Left lobe of liver (tissue), 2 donors: ENCODE measurements at regions not wholly inside any gene's neighbourhood (a gene's known extent, or its start where the extent isn't known, plus 50 kb on each side); places are given as distances from the start of the nearest gene placed in this dataset.
"Not testable (repeated sequence)": the region's sequence is repeated elsewhere in the genome, so short reads cannot be mapped to it uniquely, and the experiment has no call there.

Source experiments
- ATAC-seq: fragments of 200-7000 bp; cut with Tn5 transposase; one replicate; pipeline ENCODE4 v1.9.1; 2020; ENCODE audit warnings: mild to moderate bottlenecking, moderate library complexity
- DNase-seq: peaks from one replicate; pipeline ENCODE4 v3.0.0-alpha.2; 2020; ENCODE audit warnings: low spot score
- donor health status: DM: no; HTN: no; CAD: no; lungs with moderate emphysema.
- donor health status: DM: no; HTN: yes; CAD: no.

DNA sequence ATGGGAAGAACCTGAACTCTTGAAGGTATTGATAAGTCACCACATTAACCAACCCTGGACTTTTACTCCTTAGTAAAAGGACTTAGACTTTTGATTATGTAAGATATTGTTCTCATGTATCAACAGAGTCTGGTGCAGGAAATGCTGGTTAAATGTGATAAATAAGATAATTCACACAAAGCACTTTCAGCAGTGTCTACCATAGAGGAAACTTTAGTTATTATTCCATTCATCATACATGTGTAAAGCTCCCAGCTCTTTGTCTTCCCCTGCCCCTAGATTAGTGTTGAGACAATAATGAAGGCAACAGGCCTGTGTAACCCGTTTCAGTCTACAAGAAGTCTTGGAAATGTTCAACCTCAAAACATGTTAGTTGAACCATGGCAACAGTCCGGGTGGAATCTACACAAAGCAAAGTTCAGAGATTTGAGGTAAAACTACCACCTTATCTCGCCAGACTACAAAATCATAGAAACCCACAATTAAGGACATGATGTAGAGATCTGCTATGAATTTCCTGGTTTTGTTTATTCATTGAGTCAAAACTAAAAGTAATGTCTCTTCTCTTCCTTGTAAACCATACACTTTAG, 109.9 kb upstream of the ADO start:
- ATAC-seq, result no peak

GRCh38 chr10:62696798-62697197, 107.7 kb upstream of the ADO start:
- ATAC-seq, result no peak
- DNase-seq, result no peak

More for the DNA sequence above, 109.9 kb upstream of the ADO start:
- no peak for DNase-seq

- DNase-seq (no peak), ATAC-seq (no peak)
Observed at GRCh38 chr10:62699148-62699547, 105.4 kb upstream of the ADO start.

- DNase-seq, ATAC-seq: not testable (repeated sequence)
Observed at GRCh38 chr10:62704121-62704520, 100.4 kb upstream of the ADO start.

DNA sequence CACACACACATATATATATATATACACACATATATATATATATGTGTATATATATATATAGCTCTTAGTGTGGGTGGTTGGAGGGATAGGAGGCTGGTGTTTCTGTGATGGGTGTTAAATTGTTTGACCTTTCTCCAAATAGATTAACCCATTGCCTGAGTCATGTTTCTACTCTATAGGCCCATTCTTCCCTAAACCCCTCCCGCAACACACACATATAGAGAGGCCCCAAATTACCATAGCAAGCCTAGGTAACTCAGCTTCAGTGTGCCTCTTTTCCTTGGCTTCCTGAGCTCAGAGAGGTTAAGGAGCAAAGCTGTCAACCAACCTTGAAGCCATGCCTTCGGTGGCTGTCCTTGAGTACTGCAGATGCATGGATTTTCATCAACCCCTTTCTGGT, 98.7 kb upstream of the ADO start:
- ATAC-seq (no peak), DNase-seq (no peak)

DNA sequence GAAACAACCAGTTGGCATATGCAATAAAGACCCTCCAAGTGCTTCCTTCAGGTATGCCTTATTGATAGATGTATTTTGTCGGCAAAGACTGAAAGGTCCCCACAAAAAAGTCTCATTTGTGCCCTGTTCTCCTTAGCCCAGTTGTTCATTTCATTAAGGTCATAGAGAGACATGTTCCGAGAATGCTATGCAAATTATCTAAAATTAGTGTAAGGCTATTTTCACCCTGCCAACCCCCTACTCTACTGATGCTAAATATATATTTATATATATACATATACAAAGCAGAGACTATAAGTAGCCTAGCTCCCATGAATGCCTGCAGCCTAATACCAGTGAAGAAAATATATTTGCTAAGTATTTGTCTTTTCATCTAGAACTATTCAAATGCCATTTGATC, 96.7 kb upstream of the ADO start:
- DNase-seq (no peak), ATAC-seq (no peak)

DNA sequence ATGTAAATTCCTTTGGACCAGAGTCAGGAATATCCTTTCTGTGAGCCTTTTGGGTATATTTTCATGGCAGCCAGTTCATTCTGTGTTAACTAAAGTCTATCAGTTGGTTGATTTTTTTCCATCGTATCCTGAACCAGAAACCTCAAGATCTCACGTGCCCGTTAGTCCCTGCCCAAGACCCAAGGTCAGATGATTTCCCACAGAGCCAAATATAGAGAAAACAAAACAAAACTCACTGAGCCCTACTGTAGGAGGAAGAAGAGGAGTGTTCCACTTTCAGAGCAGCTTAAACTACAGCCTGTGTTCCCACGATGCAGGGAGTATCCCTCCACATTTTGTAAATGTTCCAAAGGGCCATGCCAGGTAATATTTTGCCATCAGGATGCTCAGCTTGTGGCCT, 96.0 kb upstream of the ADO start:
- DNase-seq (no peak), ATAC-seq (no peak)

GRCh38 chr10:62709200-62709599, 95.3 kb upstream of the ADO start:
- no peak for ATAC-seq
- no peak for DNase-seq

GRCh38 chr10:62710182-62710581, 94.3 kb upstream of the ADO start:
- DNase-seq, result no peak
- no peak for ATAC-seq

DNA sequence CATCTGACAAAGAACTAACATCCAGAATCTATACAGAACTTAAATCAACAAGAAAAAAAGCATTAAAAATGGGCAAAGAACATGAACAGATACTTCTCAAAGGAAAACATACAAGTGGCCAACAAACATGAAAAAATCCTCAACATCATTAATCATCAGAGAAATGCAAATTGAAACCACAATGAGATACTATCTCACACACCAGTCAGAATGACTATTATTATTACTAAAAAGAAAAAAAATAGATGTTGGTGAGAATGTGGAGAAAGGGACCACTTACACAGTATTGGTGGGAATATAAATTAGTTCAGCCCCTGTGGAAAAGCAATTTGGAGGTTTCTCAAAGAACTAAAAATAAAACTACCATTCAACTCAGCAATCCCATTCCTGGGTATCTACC, 89.1 kb upstream of the ADO start:
- DNase-seq, result no peak
- ATAC-seq, result no peak

DNA sequence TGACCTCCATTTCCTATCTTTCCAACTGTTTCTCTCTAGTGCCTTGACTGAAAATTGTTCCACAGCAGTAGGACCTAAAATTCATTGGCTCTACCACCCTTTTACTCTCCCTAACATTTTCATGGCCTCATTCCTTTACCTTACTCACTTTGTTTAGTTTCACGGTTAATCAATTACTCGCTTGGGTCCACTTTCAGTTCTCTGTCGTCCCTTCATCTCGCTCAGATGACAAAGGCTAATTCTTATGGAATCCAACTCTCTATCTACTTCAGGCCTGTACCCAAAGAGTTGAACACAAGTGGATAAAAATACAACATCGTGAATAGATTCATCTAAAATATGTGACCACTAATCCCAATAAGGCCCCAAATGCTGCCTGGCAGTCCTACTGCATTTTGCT, 85.9 kb upstream of the ADO start:
- DNase-seq (no peak), ATAC-seq (no peak)

DNA sequence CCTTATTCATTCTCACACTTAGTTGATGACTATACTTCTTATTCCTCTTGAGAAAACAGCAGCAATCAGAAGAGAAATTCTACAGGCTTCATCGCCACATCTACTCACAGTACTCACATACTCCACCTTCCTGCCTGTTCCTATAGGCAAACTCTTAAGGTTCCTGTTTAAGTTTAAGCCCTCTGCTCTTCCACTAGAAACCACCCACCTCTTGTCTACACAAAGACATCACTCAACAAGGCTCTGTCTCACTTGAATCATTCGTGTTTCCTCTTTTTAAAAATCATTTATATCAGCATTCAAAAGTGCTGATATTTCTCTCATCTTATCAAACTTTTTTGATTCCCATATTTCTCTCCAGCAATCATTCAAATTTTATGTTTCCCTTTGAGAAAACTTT, 85.5 kb upstream of the ADO start:
- DNase-seq (no peak), ATAC-seq (no peak)

GRCh38 chr10:62721687-62722086, 82.8 kb upstream of the ADO start:
- ATAC-seq (no peak), DNase-seq (no peak)

- ATAC-seq (no peak), DNase-seq (no peak)
Observed at GRCh38 chr10:62723375-62723774, 81.1 kb upstream of the ADO start.

DNA sequence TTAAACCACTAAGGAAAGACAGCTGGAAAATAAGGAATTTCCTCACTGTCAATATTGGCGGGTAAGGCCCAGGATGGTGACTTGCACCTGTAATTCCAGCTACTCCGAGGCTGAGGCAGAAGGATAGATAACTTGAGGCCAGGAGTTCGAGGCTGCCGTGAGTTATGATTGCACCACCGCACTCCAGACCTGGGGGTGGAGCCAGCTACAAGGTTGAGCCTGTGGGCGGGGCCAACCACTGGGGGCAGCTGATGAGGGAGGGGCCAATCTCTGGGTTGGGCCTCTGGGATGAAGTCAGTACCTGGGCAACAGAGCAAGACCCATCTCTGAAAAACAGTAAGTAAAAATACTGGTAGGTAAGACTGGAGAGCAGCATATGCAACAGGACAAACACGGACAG, 80.1 kb upstream of the ADO start:
- ATAC-seq (no peak), DNase-seq (no peak)

GRCh38 chr10:62726142-62726541, 78.4 kb upstream of the ADO start:
- no peak for DNase-seq
- no peak for ATAC-seq

GRCh38 chr10:62726638-62727037, 77.9 kb upstream of the ADO start:
- DNase-seq, result no peak
- ATAC-seq, result no peak

GRCh38 chr10:62727934-62728333, 76.6 kb upstream of the ADO start:
- no peak for DNase-seq
- no peak for ATAC-seq

GRCh38 chr10:62728479-62728878, 76.0 kb upstream of the ADO start:
- DNase-seq (no peak), ATAC-seq (no peak)

GRCh38 chr10:62732841-62733653, 71.5 kb upstream of the ADO start:
- ATAC-seq, result no peak
- no peak for DNase-seq

DNA sequence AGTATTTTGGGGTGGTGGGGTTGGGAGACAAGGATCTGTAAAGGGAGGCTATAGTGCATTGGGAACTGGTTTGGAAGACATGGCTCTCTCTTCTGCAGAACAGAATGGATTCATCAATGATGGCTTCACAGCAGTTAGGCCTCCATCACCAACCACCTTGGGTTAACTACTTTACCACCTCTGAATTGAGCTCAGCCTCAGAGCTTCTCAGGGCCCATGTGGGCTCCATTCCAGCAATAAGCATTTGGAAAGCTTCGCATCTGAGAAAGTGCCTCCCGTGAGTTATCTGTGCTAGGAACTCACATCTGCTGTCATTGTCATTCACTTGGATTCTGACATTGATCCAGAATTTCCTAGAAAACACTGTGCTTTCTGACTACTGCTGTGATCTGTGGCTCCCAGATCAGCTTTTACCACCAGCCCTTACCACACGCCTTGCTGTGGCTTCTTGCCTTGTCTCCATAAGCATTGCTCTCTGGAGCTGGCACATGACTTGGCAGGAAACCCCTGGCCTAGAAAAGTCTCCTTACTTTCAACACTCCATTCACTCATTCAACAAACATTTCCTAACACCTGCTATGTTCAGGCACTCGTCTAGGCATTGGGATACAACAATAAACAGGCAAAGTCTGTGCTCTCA, 70.7 kb upstream of the ADO start:
- DNase-seq, result no peak
- no peak for ATAC-seq

- ATAC-seq, result no peak
- DNase-seq, result no peak
Observed at GRCh38 chr10:62734781-62735463, 69.6 kb upstream of the ADO start.
